ENCODE measurements at regions not wholly inside any gene's neighbourhood (a gene's known extent, or its start where the extent isn't known, plus 50 kb on each side); places are given as distances from the start of the nearest gene placed in this dataset.

DNA sequence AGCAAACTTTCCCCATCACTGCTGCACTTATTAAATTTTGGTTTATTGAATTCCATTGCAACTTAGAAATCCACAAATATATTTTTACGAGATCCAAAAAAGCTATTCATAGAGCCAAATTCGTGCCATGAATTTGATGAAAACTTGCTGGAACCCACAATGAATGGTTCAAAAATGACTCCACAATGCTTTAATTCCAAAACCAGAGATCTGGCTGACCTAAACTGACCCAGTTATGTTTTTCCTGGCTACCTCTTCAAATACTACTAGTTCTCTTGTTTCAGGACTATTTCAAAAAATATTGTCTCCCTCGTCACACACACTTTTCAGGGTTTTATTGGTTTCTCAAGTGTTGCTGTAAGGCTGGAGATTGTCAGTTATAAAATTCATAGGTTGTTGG lies 474.8 kb downstream of the PDGFC start:
- TF ChIP-seq, protein P1, sequence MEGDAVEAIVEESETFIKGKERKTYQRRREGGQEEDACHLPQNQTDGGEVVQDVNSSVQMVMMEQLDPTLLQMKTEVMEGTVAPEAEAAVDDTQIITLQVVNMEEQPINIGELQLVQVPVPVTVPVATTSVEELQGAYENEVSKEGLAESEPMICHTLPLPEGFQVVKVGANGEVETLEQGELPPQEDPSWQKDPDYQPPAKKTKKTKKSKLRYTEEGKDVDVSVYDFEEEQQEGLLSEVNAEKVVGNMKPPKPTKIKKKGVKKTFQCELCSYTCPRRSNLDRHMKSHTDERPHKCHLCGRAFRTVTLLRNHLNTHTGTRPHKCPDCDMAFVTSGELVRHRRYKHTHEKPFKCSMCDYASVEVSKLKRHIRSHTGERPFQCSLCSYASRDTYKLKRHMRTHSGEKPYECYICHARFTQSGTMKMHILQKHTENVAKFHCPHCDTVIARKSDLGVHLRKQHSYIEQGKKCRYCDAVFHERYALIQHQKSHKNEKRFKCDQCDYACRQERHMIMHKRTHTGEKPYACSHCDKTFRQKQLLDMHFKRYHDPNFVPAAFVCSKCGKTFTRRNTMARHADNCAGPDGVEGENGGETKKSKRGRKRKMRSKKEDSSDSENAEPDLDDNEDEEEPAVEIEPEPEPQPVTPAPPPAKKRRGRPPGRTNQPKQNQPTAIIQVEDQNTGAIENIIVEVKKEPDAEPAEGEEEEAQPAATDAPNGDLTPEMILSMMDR (conservative IDR thresholded peaks at IDR 0.05) = no peak
- TF ChIP-seq ZFX (IDR thresholded peaks at IDR 0.05) = no peak
